Neural progenitor cell (in vitro differentiated cells): ENCODE measurements at regions not wholly inside any gene's neighbourhood (a gene's known extent, or its start where the extent isn't known, plus 50 kb on each side); places are given as distances from the start of the nearest gene placed in this dataset.

ENCODE experiments used
- CTCF ChIP-seq: fragments of 200-600 bp; sonication (generic); IDR thresholded peaks from 2 replicates; pipeline ENCODE4 v1.5.1; 2017; ENCODE audit warnings: antibody characterized with exemption, mild to moderate bottlenecking
- EZH2 ChIP-seq: fragments of 200-600 bp; sonication (generic); IDR thresholded peaks from 2 replicates; pipeline ENCODE4 v1.6.1; 2017; ENCODE audit warnings: antibody characterized with exemption, mild to moderate bottlenecking, moderate library complexity

- TF ChIP-seq CTCF (no peak), EZH2 (no peak)
Measured at GRCh38 chr6:2433711-2434110, 188.3 kb upstream of the GMDS start.
